ENCODE measurements at regions not wholly inside any gene's neighbourhood (a gene's known extent, or its start where the extent isn't known, plus 50 kb on each side); places are given as distances from the start of the nearest gene placed in this dataset.
A peak's percentile ranks its signal among the peaks of the same experiment; 100 is the strongest.

GRCh38 chr2:78845664-78846185 is 179.8 kb upstream of the REG3G start:
- DNase-seq (no peak), ATAC-seq (no peak)
- Histone ChIP-seq H3K4me1 (no peaks in the 10 kb centered on the region), H3K9me3 (no peaks in the 10 kb centered on the region), H3K27me3 (no peaks in the 10 kb centered on the region), H3K36me3 (no peaks in the 10 kb centered on the region), H3K27ac (no peak overlapping the region), H3K4me3 (no peak overlapping the region)
- in situ Hi-C loops (cut with MboI; ENCODE audit: low sequenced_read_pairs in 4 of 4) (no loop called here), intact Hi-C loops (cut with DNase I; ENCODE audit: low total_unique reads) (no loop called here)
- TF ChIP-seq CTCF (IDR thresholded peaks at IDR 0.05 in 4 of 5, conservative IDR thresholded peaks at IDR 0.05 in 1 of 5), result no peak
- TF ChIP-seq POLR2A (IDR thresholded peaks at IDR 0.05), result no peak

DNA sequence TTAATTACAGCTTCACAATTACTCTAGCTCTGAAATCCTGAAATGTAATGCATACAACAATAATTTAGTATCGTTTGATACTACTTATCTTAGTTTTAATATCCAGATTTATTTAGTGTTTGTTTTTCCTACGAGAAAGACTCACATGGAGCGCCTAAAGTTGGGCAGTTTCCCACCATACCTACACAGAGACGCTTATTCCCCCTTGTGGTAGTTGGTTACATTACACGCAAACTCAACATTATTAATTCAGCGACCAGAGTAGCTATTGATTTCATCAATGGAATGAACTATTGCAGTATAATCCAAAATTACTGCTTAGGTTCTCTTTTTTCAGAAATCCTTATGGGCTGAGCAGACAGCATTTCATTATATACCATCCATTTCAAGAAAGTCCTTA is 164.0 kb upstream of the REG3G start:
- Histone ChIP-seq H3K27me3 (no peaks in the 10 kb centered on the region), H3K4me3 (no peak overlapping the region), H3K4me1 (no peaks in the 10 kb centered on the region), H3K9me3 (no peaks in the 10 kb centered on the region), H3K27ac (no peak overlapping the region), H3K36me3 (no peaks in the 10 kb centered on the region)
- DNase-seq (no peak), ATAC-seq (no peak)
- TF ChIP-seq CTCF (IDR thresholded peaks at IDR 0.05 in 4 of 5, conservative IDR thresholded peaks at IDR 0.05 in 1 of 5) (peak in 3 of 5 experiments; percentile 27 to 39 (median 29)), POLR2A (IDR thresholded peaks at IDR 0.05) (no peak)
- in situ Hi-C loops (cut with MboI; ENCODE audit: low sequenced_read_pairs in 4 of 4) (no loop called here), intact Hi-C loops (cut with DNase I; ENCODE audit: low total_unique reads) (no loop called here)

- ATAC-seq, result no peak
- no peaks in the 10 kb centered on the region for H3K27me3 ChIP-seq
- no peak for DNase-seq
- no peak overlapping the region for H3K4me3 ChIP-seq
- no peaks in the 10 kb centered on the region for H3K4me1 ChIP-seq
- TF ChIP-seq POLR2A (IDR thresholded peaks at IDR 0.05) (no peak), CTCF (IDR thresholded peaks at IDR 0.05 in 4 of 5, conservative IDR thresholded peaks at IDR 0.05 in 1 of 5) (no peak)
- in situ Hi-C loops (cut with MboI; ENCODE audit: low sequenced_read_pairs in 4 of 4) (no loop called here), intact Hi-C loops (cut with DNase I; ENCODE audit: low total_unique reads) (no loop called here)
- H3K9me3 ChIP-seq, result no peaks in the 10 kb centered on the region
- no peaks in the 10 kb centered on the region for H3K36me3 ChIP-seq
- H3K27ac ChIP-seq, result no peak overlapping the region
Observed at GRCh38 chr2:78864205-78864604, 161.3 kb upstream of the REG3G start.

DNA sequence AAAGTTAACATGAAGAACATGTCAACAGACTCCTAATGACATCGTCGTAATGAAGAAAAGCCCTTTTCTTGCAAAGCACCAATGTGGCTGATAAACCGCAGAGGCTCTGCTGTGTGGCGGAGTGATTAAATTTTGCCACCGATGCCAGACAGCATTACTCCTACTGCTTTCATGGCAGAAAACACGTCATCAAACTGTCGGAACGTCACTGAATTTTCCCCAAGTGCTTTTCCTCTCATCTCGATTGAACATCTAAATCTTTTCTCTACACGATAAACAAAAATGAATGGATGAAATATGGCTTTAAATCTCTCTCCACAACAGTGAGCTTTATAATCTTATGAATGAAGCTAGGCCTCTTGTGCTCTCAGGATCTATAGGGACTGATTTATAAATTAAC is 159.8 kb upstream of the REG3G start:
- no peaks in the 10 kb centered on the region for H3K36me3 ChIP-seq
- intact Hi-C loops (cut with DNase I; ENCODE audit: low total_unique reads), result no loop called here
- H3K27ac ChIP-seq, result no peak overlapping the region
- in situ Hi-C loops (cut with MboI; ENCODE audit: low sequenced_read_pairs in 4 of 4), result no loop called here
- H3K27me3 ChIP-seq, result no peaks in the 10 kb centered on the region
- H3K4me1 ChIP-seq, result no peaks in the 10 kb centered on the region
- TF ChIP-seq CTCF (IDR thresholded peaks at IDR 0.05 in 4 of 5, conservative IDR thresholded peaks at IDR 0.05 in 1 of 5) (no peak), POLR2A (IDR thresholded peaks at IDR 0.05) (no peak)
- no peak for DNase-seq
- no peak for ATAC-seq
- H3K9me3 ChIP-seq, result no peaks in the 10 kb centered on the region
- H3K4me3 ChIP-seq, result no peak overlapping the region

- Histone ChIP-seq H3K36me3 (no peaks in the 10 kb centered on the region), H3K4me1 (no peaks in the 10 kb centered on the region), H3K4me3 (no peak overlapping the region), H3K27ac (no peak overlapping the region), H3K27me3 (no peaks in the 10 kb centered on the region), H3K9me3 (no peaks in the 10 kb centered on the region)
- DNase-seq (no peak), ATAC-seq (no peak)
- TF ChIP-seq CTCF (IDR thresholded peaks at IDR 0.05 in 4 of 5, conservative IDR thresholded peaks at IDR 0.05 in 1 of 5) (no peak), POLR2A (IDR thresholded peaks at IDR 0.05) (no peak)
- in situ Hi-C loops (cut with MboI; ENCODE audit: low sequenced_read_pairs in 4 of 4) (no loop called here), intact Hi-C loops (cut with DNase I; ENCODE audit: low total_unique reads) (no loop called here)
Observed at GRCh38 chr2:78870343-78870967, 155.0 kb upstream of the REG3G start.
